ENCODE measurements at regions not wholly inside any gene's neighbourhood (a gene's known extent, or its start where the extent isn't known, plus 50 kb on each side); places are given as distances from the start of the nearest gene placed in this dataset.

- no peak for FAIRE-seq
These were observed 1511.2 kb upstream of the CDH9 start for GRCh38 chr5:28549588-28549987.

GRCh38 chr5:28548856-28549255 lies 1510.5 kb upstream of the CDH9 start:
- DNase-seq (ENCODE audit: low spot score in 2 of 2) (no peak), FAIRE-seq (no peak)

More at GRCh38 chr5:28549588-28549987, 1511.2 kb upstream of the CDH9 start:
- DNase-seq (ENCODE audit: low spot score in 2 of 2) = no peak

DNA sequence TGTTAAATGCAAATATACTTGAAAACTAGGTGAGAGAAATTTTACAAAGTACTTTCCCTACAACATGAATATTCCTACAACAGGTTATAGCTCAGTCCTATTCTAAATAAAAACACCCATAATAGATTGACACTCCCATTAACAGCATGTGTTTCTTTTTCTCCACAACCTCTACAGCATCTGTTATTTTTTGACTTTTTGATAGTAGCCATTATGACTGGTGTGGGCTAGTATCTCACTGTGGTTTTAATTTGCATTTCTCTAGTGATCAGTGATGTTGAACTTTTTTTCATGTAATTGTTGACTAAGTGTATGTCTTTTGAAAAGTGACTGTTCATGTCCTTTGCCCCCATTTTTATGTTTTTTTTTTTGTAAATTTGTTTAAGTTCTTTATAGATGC lies 1506.1 kb upstream of the CDH9 start:
- FAIRE-seq = no peak
- no peak for DNase-seq (ENCODE audit: low spot score in 2 of 2)

DNA sequence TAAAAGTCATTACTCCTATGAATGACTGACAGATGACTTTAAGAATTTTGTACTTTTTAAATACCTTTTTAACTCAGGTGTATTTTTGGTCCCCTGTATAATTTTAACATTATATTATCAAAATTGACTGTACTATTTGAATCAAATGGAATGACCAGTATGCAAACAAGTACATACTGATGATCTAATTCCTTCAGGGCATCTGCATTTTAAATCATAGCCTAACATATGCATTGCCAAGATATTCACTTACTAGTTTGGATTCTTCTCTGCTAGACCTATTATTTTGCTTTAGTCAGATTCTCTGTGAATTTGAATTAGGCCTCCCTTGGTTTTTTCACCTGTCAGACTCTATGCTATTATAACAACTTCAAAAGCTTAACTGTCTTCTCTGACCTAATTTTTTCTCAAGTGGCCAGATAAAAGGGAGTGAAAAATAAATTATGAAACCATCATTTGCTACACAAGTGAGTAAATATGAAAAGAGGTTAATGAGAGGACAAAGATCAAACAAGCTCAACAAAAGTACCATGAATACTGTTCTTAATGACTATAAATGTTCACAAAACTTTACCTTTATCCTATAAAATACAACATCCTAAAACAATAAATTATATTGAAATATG lies 1505.2 kb upstream of the CDH9 start:
- FAIRE-seq (no peak), DNase-seq (ENCODE audit: low spot score in 2 of 2) (no peak)

GRCh38 chr5:28542987-28543386 lies 1504.6 kb upstream of the CDH9 start:
- FAIRE-seq = no peak
- no peak for DNase-seq (ENCODE audit: low spot score in 2 of 2)

DNA sequence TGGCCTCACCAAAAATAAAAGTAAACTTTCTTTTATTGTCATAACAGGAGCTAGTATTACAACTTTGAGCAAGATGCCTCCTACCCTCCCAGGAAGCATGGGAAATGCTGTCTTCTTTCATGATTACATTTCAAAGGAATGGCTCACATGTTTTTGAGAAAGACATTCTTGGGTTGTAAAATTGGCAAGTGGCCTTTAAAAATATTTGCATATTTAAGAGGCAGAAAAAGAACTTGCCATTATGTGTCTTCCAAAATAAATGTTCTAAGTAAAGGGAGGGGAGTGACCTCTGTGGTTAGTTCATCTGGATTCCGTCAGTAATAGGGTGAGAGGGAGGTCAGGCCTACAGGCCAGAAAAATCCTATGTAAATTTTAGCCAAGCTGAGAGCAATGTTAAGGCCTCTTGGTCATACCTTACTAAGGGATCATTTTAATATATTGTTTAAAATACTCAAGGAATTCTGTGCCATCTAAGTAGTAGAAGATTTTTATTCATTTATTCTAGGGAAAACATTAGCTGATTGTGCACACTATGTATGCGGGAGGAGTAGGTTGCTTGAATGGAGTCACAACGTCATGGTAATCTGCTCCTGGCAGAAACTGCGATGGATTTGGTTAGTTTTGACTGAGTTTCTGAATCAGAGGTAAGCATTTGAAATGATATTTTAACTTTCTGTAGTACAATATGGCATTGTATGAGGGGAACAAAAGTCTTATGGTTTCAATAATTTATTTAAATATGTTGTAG lies 1485.7 kb upstream of the CDH9 start:
- peak in 1 of 2 donors; percentile 0 for DNase-seq (ENCODE audit: low spot score in 2 of 2)
- no peak for FAIRE-seq

DNA sequence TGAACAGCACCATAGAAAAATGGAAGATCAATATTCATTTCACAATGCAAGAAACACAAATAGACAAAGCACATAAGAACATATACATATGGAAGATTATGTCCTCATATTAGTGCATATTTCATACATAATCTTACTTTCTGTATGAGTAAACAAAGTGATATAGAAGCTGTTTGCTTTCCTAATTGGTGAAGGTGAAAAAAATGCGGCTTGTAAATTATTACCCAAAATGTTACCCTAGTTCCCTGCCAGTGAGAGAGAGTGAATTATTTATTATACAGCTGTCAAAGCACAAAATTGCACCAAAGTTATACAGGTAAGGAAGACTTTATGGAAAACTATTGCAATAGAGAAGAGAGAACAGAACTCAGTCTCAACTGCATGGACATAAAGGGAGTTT lies 1485.0 kb upstream of the CDH9 start:
- FAIRE-seq (no peak), DNase-seq (ENCODE audit: low spot score in 2 of 2) (no peak)

DNA sequence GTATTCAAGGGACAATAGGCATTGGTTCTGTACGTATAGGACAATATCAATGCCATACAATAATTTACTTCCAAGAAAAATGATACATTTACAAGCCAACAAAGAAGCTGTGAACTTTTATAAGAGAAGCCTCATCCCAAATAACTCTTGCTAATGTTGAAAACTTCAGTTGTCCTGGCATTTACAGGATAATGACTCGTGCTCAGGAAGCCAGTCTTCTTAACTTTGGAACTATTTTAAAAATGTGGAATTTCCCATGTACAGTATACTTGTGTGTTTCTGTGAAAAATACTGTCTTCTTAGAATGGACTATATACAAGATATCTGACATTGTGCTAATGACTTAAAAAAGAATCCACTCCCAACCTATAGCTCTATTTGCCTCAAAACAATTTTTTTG lies 1479.3 kb upstream of the CDH9 start:
- FAIRE-seq (no peak), DNase-seq (ENCODE audit: low spot score in 2 of 2) (no peak)

- FAIRE-seq = no peak
- no peak for DNase-seq (ENCODE audit: low spot score in 2 of 2)
These were observed 1478.3 kb upstream of the CDH9 start for GRCh38 chr5:28516722-28517121.

GRCh38 chr5:28512648-28513047 lies 1474.3 kb upstream of the CDH9 start:
- FAIRE-seq = no peak
- DNase-seq (ENCODE audit: low spot score in 2 of 2) = no peak

DNA sequence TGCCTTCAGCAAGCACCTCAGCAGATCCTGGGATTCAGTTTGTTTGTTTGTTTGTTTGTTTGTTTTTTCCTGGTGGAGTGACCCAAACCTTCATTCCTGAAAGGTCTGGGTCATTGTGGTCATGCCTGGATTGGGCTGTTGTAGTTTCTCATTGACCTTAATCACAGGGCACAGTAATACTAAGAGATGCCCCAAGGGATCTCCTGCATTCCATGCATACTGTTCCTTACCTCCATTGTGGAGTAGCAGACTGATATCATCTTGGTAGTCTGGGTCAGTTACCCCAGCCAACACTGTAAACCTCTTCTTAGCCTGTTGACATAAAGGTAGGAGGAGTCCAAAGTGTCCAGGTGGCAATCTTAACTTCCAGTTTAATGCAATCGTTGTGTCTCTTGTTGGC lies 1466.7 kb upstream of the CDH9 start:
- no peak for DNase-seq (ENCODE audit: low spot score in 2 of 2)
- FAIRE-seq = no peak

GRCh38 chr5:28500511-28500910 lies 1462.1 kb upstream of the CDH9 start:
- FAIRE-seq (no peak), DNase-seq (ENCODE audit: low spot score in 2 of 2) (no peak)

DNA sequence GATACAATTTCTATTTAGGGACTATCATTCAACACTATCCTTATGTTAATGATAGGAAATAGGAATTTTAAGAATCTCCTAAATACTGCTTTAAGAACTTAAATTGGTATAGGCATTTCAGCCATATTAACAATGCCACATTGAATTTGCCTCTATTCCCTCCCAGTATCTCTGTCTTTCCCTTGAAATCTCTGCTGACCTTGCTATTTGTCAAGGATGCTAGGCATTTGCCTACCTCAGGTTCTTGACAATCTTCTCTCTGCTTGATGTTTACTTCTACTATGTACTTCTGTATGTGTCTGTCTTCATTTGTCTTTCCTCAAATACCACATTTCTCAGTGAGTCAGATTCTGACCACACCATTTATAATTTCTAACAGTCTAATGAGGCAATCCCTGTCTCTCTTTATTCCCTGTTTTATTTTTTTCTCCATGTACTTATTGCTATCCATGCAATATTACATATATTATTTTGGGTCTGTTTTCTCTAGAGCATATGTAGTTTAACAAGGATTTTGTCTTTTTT lies 1461.4 kb upstream of the CDH9 start:
- no peak for DNase-seq (ENCODE audit: low spot score in 2 of 2)
- no peak for FAIRE-seq

DNA sequence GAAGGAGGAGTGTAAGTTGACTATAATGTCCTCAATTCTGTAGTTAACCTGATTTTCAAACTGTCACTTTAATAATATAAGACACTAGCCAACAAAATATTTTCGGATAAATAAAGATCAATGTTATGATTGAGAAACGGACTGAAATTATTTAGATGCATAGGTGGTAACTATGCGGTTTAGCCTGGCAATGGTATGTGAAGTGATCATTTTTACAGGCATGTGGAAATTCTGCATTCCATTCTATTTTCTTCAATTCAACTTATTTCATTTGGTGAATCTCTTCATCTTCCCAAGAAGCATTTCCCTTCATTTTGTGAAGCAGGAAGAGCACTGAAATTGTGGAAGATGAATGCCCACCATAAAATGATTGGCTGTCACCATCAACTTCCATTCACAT lies 1457.5 kb upstream of the CDH9 start:
- DNase-seq (ENCODE audit: low spot score in 2 of 2) = no peak
- no peak for FAIRE-seq

GRCh38 chr5:28493456-28493855 lies 1455.1 kb upstream of the CDH9 start:
- DNase-seq (ENCODE audit: low spot score in 2 of 2) (no peak), FAIRE-seq (no peak)

DNA sequence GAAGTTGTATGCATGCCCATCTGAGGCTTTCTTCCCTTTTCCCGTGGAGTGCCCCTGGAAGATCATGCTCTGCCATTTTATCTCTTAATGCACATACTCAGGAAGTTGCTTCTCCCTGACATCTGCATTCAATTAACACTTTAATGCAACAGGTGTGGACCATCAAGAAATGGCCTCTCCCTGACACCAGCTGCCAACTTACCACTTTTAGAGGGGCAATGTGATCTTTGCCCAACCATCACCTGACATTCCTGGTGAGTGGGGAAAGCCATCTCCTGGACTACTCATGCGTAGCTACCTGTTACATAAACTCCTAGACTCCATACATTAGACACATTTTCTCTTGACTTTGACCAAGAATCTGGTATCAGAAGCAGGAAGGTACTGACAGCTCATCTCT lies 1450.4 kb upstream of the CDH9 start:
- FAIRE-seq (no peak), DNase-seq (ENCODE audit: low spot score in 2 of 2) (no peak)

GRCh38 chr5:28483327-28484025 lies 1445.1 kb upstream of the CDH9 start:
- no peak for DNase-seq (ENCODE audit: low spot score in 2 of 2)
- FAIRE-seq = no peak

- no peak for DNase-seq (ENCODE audit: low spot score in 2 of 2)
- FAIRE-seq = no peak
These were observed 1435.2 kb upstream of the CDH9 start for GRCh38 chr5:28473531-28474107.

GRCh38 chr5:28468166-28468565 lies 1429.8 kb upstream of the CDH9 start:
- DNase-seq (ENCODE audit: low spot score in 2 of 2) (no peak), FAIRE-seq (no peak)

DNA sequence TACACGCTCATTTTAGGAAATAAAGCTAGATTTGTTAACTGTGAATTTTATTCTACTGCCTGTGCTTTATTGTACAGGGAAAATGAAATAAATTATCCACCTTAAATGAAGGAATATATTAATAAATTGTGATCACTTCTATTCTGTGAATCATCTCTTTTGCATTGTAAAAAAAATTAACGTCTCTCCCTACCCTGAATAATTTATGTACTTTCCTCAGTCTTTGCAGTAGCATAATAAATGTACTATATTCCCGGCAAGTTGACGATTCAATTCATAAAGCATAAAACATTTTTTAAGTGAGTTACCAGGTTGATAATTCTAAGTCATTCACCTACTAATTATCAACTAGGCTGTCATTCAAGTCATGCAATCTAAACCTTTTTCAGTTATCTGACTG lies 1425.3 kb upstream of the CDH9 start:
- FAIRE-seq = no peak
- DNase-seq (ENCODE audit: low spot score in 2 of 2) = no peak

- FAIRE-seq (no peak), DNase-seq (ENCODE audit: low spot score in 2 of 2) (no peak)
These were observed 1413.1 kb upstream of the CDH9 start for GRCh38 chr5:28451483-28451882.

Measured in frontal cortex (tissue), 3 donors.